ENCODE measurements at regions not wholly inside any gene's neighbourhood (a gene's known extent, or its start where the extent isn't known, plus 50 kb on each side); places are given as distances from the start of the nearest gene placed in this dataset.
A peak's percentile ranks its signal among the peaks of the same experiment; 100 is the strongest.

DNA sequence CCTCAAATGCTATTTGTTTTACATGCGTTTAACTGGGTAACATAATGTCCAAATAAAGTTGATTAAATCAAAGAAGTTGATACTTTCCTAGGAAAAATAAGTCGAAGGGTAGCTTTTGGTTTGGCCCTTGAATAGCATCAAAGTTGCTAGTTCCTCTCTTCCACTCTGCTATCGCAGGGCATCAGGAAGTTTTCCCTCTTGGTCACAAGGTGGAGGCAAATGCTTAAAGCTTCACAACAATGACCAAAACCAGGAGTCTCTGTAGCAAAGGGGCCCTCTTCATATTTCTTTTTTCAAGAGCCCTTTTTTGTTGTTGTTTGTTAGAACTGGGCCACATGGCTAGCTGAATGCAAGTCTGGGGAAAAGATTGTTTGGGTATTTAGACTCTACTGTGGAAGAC lies 668.4 kb downstream of the KCNT2 start:
- no peak overlapping the region for H3K27ac ChIP-seq
- no peak for TF ChIP-seq ZFX (IDR thresholded peaks at IDR 0.05; ENCODE audit: borderline replicate concordance)
- TF ChIP-seq, protein P1, sequence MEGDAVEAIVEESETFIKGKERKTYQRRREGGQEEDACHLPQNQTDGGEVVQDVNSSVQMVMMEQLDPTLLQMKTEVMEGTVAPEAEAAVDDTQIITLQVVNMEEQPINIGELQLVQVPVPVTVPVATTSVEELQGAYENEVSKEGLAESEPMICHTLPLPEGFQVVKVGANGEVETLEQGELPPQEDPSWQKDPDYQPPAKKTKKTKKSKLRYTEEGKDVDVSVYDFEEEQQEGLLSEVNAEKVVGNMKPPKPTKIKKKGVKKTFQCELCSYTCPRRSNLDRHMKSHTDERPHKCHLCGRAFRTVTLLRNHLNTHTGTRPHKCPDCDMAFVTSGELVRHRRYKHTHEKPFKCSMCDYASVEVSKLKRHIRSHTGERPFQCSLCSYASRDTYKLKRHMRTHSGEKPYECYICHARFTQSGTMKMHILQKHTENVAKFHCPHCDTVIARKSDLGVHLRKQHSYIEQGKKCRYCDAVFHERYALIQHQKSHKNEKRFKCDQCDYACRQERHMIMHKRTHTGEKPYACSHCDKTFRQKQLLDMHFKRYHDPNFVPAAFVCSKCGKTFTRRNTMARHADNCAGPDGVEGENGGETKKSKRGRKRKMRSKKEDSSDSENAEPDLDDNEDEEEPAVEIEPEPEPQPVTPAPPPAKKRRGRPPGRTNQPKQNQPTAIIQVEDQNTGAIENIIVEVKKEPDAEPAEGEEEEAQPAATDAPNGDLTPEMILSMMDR (IDR thresholded peaks at IDR 0.05), result peak; percentile 67

DNA sequence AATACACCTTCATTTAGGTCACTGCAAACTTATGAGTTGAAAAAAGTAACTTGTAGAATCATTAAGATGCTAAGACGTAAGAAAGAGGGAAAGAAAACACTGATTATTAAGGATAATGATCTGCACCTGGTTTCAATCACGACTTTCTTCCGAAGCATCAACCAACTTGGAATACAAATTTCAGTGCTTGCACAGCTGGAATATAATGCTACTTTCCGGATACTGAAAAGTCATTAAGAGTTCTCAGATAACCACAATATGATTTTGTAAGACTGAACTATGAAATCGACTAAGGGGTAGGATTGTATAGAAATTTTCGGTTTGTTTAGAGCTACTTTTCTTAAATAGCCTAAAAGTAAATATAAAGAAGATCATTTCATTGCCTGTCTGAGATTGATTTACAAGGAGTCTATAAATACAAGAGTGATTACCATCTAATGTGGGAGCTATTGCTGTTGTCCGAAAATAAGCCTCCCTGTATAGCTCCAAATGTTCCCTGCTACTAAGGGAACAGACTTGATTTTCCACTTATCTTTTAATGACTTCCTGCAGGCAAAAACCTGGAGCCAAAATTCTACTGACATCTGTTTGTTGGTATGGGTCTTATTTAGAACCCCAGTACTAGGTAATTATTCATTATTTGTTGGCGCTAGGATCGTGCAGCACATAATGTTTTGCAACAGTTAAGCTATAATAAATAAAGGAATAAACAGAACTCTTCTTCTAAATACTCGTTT lies 673.3 kb downstream of the KCNT2 start:
- TF ChIP-seq, protein P1 (IDR thresholded peaks at IDR 0.05), result no peak
- no peak for TF ChIP-seq ZFX (IDR thresholded peaks at IDR 0.05; ENCODE audit: borderline replicate concordance)
- H3K27ac ChIP-seq, result peak overlapping the region; percentile 10

DNA sequence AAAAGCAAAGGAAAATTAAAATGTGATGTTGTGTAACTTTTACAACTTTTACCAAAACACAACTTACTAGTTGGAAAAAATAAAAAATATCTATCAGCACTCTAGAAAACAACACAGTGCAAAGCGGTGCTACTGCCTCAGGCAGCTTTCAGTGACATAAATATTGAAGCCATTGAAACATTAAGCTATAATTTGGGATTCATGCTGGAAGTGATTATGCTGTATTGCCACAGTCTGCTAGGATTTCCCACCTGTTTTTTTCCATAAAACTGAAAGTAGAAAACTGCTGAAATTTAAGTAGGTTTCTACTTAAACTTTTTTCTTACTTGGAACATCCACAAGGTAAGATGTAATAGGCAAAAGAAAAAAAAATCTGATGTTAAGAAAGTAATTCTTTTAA lies 674.4 kb downstream of the KCNT2 start:
- no peak for TF ChIP-seq ZFX (IDR thresholded peaks at IDR 0.05; ENCODE audit: borderline replicate concordance)
- TF ChIP-seq, protein P1 (IDR thresholded peaks at IDR 0.05), result no peak

DNA sequence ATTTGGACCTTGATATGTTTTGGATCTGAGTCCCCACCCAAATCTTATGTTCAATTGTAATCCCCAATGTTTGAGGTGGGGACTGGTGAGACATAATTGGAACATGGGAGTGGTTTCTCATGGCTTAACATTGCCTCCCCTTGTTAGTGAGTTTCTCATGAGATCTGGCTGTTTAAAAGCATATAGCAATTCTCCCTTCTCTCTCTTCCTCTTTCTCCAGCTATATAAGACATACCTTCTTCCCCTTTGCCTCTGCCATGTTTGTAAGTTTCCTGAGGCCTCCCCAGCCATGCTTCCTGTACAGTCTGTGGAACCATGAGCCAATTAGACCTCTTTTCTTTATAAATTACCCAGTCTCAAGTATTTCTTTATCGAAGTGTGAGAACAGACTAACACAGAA lies 692.4 kb downstream of the KCNT2 start:
- H3K27ac ChIP-seq, result no peak overlapping the region
- no peak for TF ChIP-seq ZFX (IDR thresholded peaks at IDR 0.05; ENCODE audit: borderline replicate concordance)
- TF ChIP-seq, protein P1 (IDR thresholded peaks at IDR 0.05), result no peak

More for the DNA sequence above, 674.4 kb downstream of the KCNT2 start:
- no peak overlapping the region for H3K27ac ChIP-seq

DNA sequence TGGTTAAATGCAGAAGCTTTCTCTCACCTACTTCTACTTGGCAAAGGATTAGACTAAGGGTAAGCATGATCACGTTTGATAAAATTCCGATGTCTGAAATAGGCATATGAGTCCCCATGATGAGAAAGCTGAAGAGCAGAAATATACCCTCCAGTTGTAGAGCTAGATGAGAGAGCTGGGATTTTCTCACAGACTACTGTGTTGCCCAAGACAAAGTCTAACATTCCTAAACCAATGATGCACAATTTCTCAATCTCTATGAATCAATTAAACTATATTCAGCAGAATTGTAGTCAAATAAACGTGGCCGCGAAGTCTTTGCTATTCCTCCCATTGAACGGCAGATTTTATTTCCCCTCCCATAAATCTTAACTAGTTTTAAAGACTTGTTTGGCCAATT lies 699.2 kb downstream of the KCNT2 start:
- no peak for TF ChIP-seq ZFX (IDR thresholded peaks at IDR 0.05; ENCODE audit: borderline replicate concordance)
- TF ChIP-seq, protein P1 (IDR thresholded peaks at IDR 0.05), result no peak
- H3K27ac ChIP-seq, result no peak overlapping the region

DNA sequence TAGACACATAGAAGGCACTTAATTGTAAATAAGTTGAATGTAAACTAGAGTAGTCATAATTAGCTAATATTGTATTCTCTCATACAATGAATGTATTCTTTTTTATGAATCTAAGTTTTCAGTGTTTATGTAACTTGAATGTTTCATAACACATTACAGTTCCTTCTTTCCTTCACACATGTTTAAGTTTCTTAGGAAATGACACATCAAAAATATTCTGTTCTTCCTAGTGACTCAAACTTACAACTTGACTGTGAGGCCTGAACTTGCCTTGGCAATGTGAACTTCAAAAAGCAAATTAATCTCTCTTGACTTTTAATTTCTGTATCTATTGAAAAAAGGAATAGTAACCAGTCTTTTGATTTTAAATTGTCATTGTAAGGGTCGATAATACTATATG lies 700.1 kb downstream of the KCNT2 start:
- TF ChIP-seq, protein P1 (IDR thresholded peaks at IDR 0.05), result no peak
- TF ChIP-seq ZFX (IDR thresholded peaks at IDR 0.05; ENCODE audit: borderline replicate concordance), result no peak
- no peak overlapping the region for H3K27ac ChIP-seq

DNA sequence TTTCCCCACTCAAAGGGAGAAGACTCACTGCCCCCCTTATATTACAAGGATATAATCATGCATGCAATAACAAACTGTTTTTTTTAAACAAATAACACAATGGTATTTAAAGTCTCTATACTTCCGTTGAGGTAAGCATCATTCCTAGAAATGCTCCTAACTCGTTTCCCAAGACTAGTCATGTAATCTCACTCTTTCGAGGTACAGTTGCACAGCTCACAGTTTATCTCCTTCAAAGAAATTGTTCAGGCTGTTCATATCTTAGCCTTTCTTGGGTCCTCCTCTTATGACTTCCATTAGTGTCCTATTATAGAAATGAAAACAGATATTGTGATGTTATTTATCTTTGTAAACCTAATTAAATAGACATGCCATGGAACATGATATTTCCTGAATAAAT lies 705.0 kb downstream of the KCNT2 start:
- no peak overlapping the region for H3K27ac ChIP-seq
- TF ChIP-seq, protein P1 (IDR thresholded peaks at IDR 0.05), result no peak
- TF ChIP-seq ZFX (IDR thresholded peaks at IDR 0.05; ENCODE audit: borderline replicate concordance), result no peak

Measured in 22Rv1 (cell line).